Astrocyte (in vitro differentiated cells and primary cell): ENCODE measurements at regions not wholly inside any gene's neighbourhood (a gene's known extent, or its start where the extent isn't known, plus 50 kb on each side); places are given as distances from the start of the nearest gene placed in this dataset.

Source experiments
- EZH2 ChIP-seq: IDR thresholded peaks from 2 replicates; pipeline ENCODE4 v1.6.1; 2012; ENCODE audit warnings: mild to moderate bottlenecking, low read length, inconsistent platforms; ENCODE audit not compliant: insufficient read depth
- TF ChIP-seq, protein P1 (sequence below): IDR thresholded peaks from 2 replicates; pipeline ENCODE4 v1.5.1; 2011; ENCODE audit warnings: low read depth, mild to moderate bottlenecking, inconsistent platforms, low read length, moderate library complexity; ENCODE audit not compliant: insufficient read depth

DNA sequence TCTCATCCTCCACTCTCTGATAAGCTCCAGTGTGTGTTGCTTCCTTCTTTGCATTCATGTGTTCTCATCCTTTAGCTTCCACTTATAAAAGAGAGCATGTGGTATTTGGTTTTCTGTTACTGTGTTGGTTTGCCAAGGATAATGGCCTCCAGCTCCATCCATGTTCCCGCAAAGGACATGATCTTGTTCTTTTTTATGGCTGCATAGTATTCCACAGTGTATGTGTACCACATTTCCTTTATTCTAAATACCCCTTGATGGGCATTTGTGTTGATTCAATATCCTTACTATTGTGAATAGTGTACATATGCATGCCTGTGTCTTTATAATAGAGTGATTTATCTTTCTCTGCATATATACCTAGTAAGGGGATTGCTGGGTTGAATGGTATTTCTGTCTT lies 155.1 kb downstream of the DCK start:
- TF ChIP-seq, protein P1, sequence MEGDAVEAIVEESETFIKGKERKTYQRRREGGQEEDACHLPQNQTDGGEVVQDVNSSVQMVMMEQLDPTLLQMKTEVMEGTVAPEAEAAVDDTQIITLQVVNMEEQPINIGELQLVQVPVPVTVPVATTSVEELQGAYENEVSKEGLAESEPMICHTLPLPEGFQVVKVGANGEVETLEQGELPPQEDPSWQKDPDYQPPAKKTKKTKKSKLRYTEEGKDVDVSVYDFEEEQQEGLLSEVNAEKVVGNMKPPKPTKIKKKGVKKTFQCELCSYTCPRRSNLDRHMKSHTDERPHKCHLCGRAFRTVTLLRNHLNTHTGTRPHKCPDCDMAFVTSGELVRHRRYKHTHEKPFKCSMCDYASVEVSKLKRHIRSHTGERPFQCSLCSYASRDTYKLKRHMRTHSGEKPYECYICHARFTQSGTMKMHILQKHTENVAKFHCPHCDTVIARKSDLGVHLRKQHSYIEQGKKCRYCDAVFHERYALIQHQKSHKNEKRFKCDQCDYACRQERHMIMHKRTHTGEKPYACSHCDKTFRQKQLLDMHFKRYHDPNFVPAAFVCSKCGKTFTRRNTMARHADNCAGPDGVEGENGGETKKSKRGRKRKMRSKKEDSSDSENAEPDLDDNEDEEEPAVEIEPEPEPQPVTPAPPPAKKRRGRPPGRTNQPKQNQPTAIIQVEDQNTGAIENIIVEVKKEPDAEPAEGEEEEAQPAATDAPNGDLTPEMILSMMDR, result no peak
- no peak for TF ChIP-seq EZH2
